ENCODE measurements at regions not wholly inside any gene's neighbourhood (a gene's known extent, or its start where the extent isn't known, plus 50 kb on each side); places are given as distances from the start of the nearest gene placed in this dataset.

DNA sequence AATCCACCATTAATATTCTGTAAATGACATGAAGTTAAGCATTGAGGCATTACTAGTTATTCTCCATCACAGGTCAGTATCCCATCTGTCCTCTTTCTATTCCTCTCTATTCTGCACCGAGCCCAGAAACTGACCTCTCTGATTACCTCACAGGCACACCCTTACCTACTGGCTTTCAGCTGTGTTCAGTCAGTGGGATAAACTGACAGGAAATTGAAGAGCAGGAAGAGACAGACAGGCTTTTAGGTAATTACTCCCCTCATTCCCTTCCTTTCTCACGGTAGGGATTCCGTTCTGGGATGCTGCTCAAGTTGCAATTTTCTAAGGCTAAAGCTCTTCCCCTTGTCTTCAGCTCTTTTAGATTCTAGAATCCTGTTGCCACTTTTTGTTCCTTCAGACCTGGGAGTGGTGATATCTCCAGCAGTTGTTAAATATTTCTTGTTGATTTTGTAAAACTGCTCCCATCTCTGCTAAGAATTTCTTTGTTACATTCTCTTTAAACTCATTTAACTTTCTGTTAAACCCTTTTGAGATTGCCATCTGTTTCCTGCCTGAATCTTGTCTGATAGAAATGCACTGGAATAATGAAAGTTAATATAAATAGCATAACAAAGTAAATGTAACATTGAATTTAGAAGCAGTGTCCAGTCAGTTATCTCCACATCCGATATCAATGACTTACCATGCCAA, 1063.4 kb downstream of the PLA2G4A start:
- TF ChIP-seq, protein P1, sequence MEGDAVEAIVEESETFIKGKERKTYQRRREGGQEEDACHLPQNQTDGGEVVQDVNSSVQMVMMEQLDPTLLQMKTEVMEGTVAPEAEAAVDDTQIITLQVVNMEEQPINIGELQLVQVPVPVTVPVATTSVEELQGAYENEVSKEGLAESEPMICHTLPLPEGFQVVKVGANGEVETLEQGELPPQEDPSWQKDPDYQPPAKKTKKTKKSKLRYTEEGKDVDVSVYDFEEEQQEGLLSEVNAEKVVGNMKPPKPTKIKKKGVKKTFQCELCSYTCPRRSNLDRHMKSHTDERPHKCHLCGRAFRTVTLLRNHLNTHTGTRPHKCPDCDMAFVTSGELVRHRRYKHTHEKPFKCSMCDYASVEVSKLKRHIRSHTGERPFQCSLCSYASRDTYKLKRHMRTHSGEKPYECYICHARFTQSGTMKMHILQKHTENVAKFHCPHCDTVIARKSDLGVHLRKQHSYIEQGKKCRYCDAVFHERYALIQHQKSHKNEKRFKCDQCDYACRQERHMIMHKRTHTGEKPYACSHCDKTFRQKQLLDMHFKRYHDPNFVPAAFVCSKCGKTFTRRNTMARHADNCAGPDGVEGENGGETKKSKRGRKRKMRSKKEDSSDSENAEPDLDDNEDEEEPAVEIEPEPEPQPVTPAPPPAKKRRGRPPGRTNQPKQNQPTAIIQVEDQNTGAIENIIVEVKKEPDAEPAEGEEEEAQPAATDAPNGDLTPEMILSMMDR (IDR thresholded peaks at IDR 0.05; ENCODE audit: low read length) = no peak
- no peak for TF ChIP-seq EZH2 (IDR thresholded peaks at IDR 0.05; ENCODE audit: borderline replicate concordance, low read length)
